GM23248 (cell line): ENCODE measurements at regions not wholly inside any gene's neighbourhood (a gene's known extent, or its start where the extent isn't known, plus 50 kb on each side); places are given as distances from the start of the nearest gene placed in this dataset.
"Not testable (repeated sequence)": the region's sequence is repeated elsewhere in the genome, so short reads cannot be mapped to it uniquely, and the experiment has no call there.

Source experiments
- EZH2 ChIP-seq: fragments of 200-600 bp; sonication (generic); IDR thresholded peaks from 2 replicates; pipeline ENCODE4 v1.6.1; 2018; ENCODE audit warnings: antibody characterized with exemption, mild to moderate bottlenecking; ENCODE audit not compliant: insufficient read depth, poor library complexity, severe bottlenecking
- EZH2phosphoT487 ChIP-seq: fragments of 200-600 bp; sonication (generic); IDR thresholded peaks from 2 replicates; pipeline ENCODE4 v1.6.1; 2018; ENCODE audit warnings: antibody characterized with exemption, moderate library complexity, mild to moderate bottlenecking, low read depth; ENCODE audit not compliant: insufficient read depth

DNA sequence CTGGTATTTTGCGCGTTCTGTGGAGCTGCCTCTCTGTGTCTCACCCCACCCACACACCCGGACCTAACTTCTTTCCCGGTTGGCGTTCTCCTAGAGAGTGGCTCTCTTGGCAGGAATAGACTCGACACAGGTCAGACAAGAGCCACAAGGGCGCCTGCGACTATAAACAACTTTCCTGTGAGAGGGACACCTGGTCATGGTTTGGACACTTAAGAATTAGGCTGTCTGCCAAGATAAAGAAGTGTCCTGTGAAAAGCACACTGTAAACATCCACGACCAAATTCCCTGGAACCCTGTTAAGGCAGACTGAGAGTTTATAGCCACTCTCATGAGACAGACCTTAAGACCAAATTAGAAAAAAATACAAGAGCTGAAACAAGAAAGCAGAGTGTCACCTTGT lies 192.9 kb upstream of the ATP6AP2 start:
- not testable (repeated sequence) for TF ChIP-seq EZH2, EZH2phosphoT487
